ENCODE measurements at regions not wholly inside any gene's neighbourhood (a gene's known extent, or its start where the extent isn't known, plus 50 kb on each side); places are given as distances from the start of the nearest gene placed in this dataset.

- ATAC-seq (no peak), DNase-seq (ENCODE audit: low read depth in 1 of 2, low spot score in 1 of 2) (no peak), FAIRE-seq (no peak)
- POLR2A ChIA-PET = no interaction called here
- Histone ChIP-seq H3K4me1 (no peaks in the 10 kb centered on the region), H3K9me3 (no peaks in the 10 kb centered on the region), H3K27ac (no peak overlapping the region), H3K4me2 (no peak overlapping the region), H3K4me3 (no peak overlapping the region)
- TF ChIP-seq ATOH8 (CRISPR knock-in tag; IDR thresholded peaks at IDR 0.05; ENCODE audit: low read depth) (no peak), CBX2 (IDR thresholded peaks at IDR 0.05; ENCODE audit: borderline replicate concordance, low read depth) (no peak), RNF2 (IDR thresholded peaks at IDR 0.05; ENCODE audit: borderline replicate concordance, low read depth) (no peak), CBX8 (IDR thresholded peaks at IDR 0.05) (no peak), EHMT2 (IDR thresholded peaks at IDR 0.05; ENCODE audit: low read depth) (no peak), EP300 (IDR thresholded peaks at IDR 0.05) (no peak), RARB (CRISPR knock-in tag; IDR thresholded peaks at IDR 0.05) (no peak), HEYL (CRISPR knock-in tag; IDR thresholded peaks at IDR 0.05) (no peak), MAFK (IDR thresholded peaks at IDR 0.05; ENCODE audit: partially characterized antibody) (no peak), RCOR1 (IDR thresholded peaks at IDR 0.05; ENCODE audit: low read depth, low read length) (no peak), PHF8 (IDR thresholded peaks at IDR 0.05; ENCODE audit: borderline replicate concordance, low read depth) (no peak), RFX5 (IDR thresholded peaks at IDR 0.05) (no peak), JUN (IDR thresholded peaks at IDR 0.05) (no peak), HES2 (IDR thresholded peaks at IDR 0.05) (no peak), KDM5A (IDR thresholded peaks at IDR 0.05) (no peak), RAD21 (conservative IDR thresholded peaks at IDR 0.05 in 1 of 2, IDR thresholded peaks at IDR 0.05 in 1 of 2) (no peak), TP53 (CRISPR knock-in tag; IDR thresholded peaks at IDR 0.05) (no peak), JUNB (IDR thresholded peaks at IDR 0.05) (no peak), CHD4 (IDR thresholded peaks at IDR 0.05; ENCODE audit: borderline replicate concordance) (no peak)
- 0% methylated on average over 1 of the region's 1 CpG for WGBS (ENCODE audit: missing lambda C conversion rate)
- CTCF ChIA-PET = no interaction called here
Measured at GRCh38 chr14:83164591-83164990, 1630.9 kb upstream of the SEL1L start.

- Histone ChIP-seq H3K27ac (no peak overlapping the region), H3K4me3 (no peak overlapping the region), H3K9me3 (no peaks in the 10 kb centered on the region), H3K4me2 (no peak overlapping the region), H3K4me1 (no peaks in the 10 kb centered on the region)
- no peak for DNase-seq (ENCODE audit: low read depth in 1 of 2, low spot score in 1 of 2)
- ChIA-PET CTCF (no interaction called here), POLR2A (no interaction called here)
- TF ChIP-seq RCOR1 (IDR thresholded peaks at IDR 0.05; ENCODE audit: low read depth, low read length) (no peak), GATA3 (IDR thresholded peaks at IDR 0.05; ENCODE audit: borderline replicate concordance) (no peak), HDAC2 (IDR thresholded peaks at IDR 0.05) (no peak), CEBPB (IDR thresholded peaks at IDR 0.05) (no peak), JUN (IDR thresholded peaks at IDR 0.05) (no peak), ZC3H11A (IDR thresholded peaks at IDR 0.05) (no peak), EHF (CRISPR knock-in tag; IDR thresholded peaks at IDR 0.05) (no peak), POLR2AphosphoS2 (conservative IDR thresholded peaks at IDR 0.05; ENCODE audit: low read length) (no peak)
- TF ChIP-seq, protein P1, sequence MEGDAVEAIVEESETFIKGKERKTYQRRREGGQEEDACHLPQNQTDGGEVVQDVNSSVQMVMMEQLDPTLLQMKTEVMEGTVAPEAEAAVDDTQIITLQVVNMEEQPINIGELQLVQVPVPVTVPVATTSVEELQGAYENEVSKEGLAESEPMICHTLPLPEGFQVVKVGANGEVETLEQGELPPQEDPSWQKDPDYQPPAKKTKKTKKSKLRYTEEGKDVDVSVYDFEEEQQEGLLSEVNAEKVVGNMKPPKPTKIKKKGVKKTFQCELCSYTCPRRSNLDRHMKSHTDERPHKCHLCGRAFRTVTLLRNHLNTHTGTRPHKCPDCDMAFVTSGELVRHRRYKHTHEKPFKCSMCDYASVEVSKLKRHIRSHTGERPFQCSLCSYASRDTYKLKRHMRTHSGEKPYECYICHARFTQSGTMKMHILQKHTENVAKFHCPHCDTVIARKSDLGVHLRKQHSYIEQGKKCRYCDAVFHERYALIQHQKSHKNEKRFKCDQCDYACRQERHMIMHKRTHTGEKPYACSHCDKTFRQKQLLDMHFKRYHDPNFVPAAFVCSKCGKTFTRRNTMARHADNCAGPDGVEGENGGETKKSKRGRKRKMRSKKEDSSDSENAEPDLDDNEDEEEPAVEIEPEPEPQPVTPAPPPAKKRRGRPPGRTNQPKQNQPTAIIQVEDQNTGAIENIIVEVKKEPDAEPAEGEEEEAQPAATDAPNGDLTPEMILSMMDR (IDR thresholded peaks at IDR 0.05) = no peak
- 10% methylated on average over 3 of the region's 3 CpGs for WGBS (ENCODE audit: missing lambda C conversion rate)
- no peak for ATAC-seq
- no peak for FAIRE-seq
Measured at GRCh38 chr14:83170165-83170564, 1636.5 kb upstream of the SEL1L start.
